GM23338 (cell line): ENCODE measurements at regions not wholly inside any gene's neighbourhood (a gene's known extent, or its start where the extent isn't known, plus 50 kb on each side); places are given as distances from the start of the nearest gene placed in this dataset.

ENCODE experiments used
- ATAC-seq: fragments of 200-7000 bp; cut with Tn5 transposase; 3 replicates; pipeline ENCODE4 v1.9.1; 2020
- DNase-seq: peaks from one replicate; pipeline ENCODE4 v3.0.0-alpha.2; 2015; ENCODE audit warnings: low spot score
- H2AFZ ChIP-seq: fragments of 200-600 bp; sonication (generic); 2 replicates; pipeline ENCODE4 v1.8.0; 2016; ENCODE audit warnings: antibody characterized with exemption, mild to moderate bottlenecking, moderate library complexity
- H3F3A ChIP-seq: fragments of 200-600 bp; sonication (generic); replicated peaks from 2 replicates; pipeline ENCODE4 v1.8.0; 2017; ENCODE audit warnings: antibody characterized with exemption, mixed run types, low read depth
- H3K27ac ChIP-seq: fragments of 200-600 bp; sonication (generic); 2 replicates; pipeline ENCODE4 v1.6.1; 2016; ENCODE audit warnings: low read depth
- H3K27me3 ChIP-seq: fragments of 200-600 bp; sonication (generic); 2 replicates; pipeline ENCODE4 v1.8.0; 2016; ENCODE audit warnings: mild to moderate bottlenecking, mixed run types, moderate library complexity; ENCODE audit not compliant: insufficient read depth
- H3K36me3 ChIP-seq: fragments of 200-600 bp; sonication (generic); 2 replicates; pipeline ENCODE4 v1.8.0; 2016; ENCODE audit warnings: mild to moderate bottlenecking; ENCODE audit not compliant: insufficient read depth
- H3K4me1 ChIP-seq: fragments of 200-600 bp; sonication (generic); 2 replicates; pipeline ENCODE4 v1.8.0; 2016; ENCODE audit warnings: mild to moderate bottlenecking, moderate library complexity; ENCODE audit not compliant: insufficient read depth
- H3K4me2 ChIP-seq: fragments of 200-600 bp; sonication (generic); 2 replicates; pipeline ENCODE4 v1.7.1; 2017; ENCODE audit warnings: mixed run types
- H3K4me3 ChIP-seq: fragments of 200-600 bp; sonication (generic); 2 replicates; pipeline ENCODE4 v1.6.1; 2016; ENCODE audit warnings: mixed run types
- H3K79me2 ChIP-seq: fragments of 200-600 bp; sonication (generic); replicated peaks from 2 replicates; pipeline ENCODE4 v1.8.0; 2017; ENCODE audit warnings: mild to moderate bottlenecking; ENCODE audit not compliant: insufficient read depth
- H3K9me2 ChIP-seq: fragments of 200-600 bp; sonication (generic); 2 replicates; pipeline ENCODE4 v1.8.0; 2017; ENCODE audit not compliant: insufficient read depth
- H4K20me1 ChIP-seq: fragments of 200-600 bp; sonication (generic); replicated peaks from 2 replicates; pipeline ENCODE4 v1.8.0; 2017; ENCODE audit warnings: mild to moderate bottlenecking; ENCODE audit not compliant: insufficient read depth
- H3K27ac Mint-ChIP-seq: 2 replicates; pipeline ENCODE4 v1.8.0; 2020; ENCODE audit warnings: inconsistent platforms, mild to moderate bottlenecking, moderate library complexity, mixed read lengths
- H3K27me3 Mint-ChIP-seq: 3 replicates; pipeline ENCODE4 v1.8.0; 2022; ENCODE audit warnings: low read depth, mild to moderate bottlenecking, moderate library complexity, mixed read lengths, inconsistent platforms; ENCODE audit not compliant: insufficient read depth, poor library complexity
- H3K36me3 Mint-ChIP-seq: 3 replicates; pipeline ENCODE4 v1.8.0; 2021; ENCODE audit warnings: low read depth, mild to moderate bottlenecking, inconsistent platforms, moderate library complexity, mixed read lengths
- H3K4me1 Mint-ChIP-seq: 3 replicates; pipeline ENCODE4 v1.8.0; 2020; ENCODE audit warnings: mild to moderate bottlenecking, inconsistent platforms, mixed read lengths
- H3K4me3 Mint-ChIP-seq: 3 replicates; pipeline ENCODE4 v1.8.0; 2021; ENCODE audit warnings: moderate library complexity, mild to moderate bottlenecking, inconsistent platforms, mixed read lengths
- H3K9me3 Mint-ChIP-seq: 3 replicates; pipeline ENCODE4 v1.8.0; 2020; ENCODE audit warnings: moderate library complexity, mild to moderate bottlenecking, inconsistent platforms, mixed read lengths
- STAT1 ChIP-seq: IDR thresholded peaks from one replicate; pipeline ENCODE4 v1.6.1; 2016; ENCODE audit warnings: antibody characterized with exemption; ENCODE audit not compliant: unreplicated experiment
- ZNF462 ChIP-seq: fragments of 250-450 bp; sonication (Bioruptor Pico); IDR thresholded peaks from 2 replicates; pipeline ENCODE4 v1.5.0; 2020; ENCODE audit warnings: mild to moderate bottlenecking, moderate library complexity
- TF ChIP-seq, protein P1 (sequence below), 2 experiments: fragments of 200-600 bp in 1 of 2; sonication (generic) in 1 of 2; conservative IDR thresholded peaks; 2 replicates each; pipeline versions ENCODE4 v1.5.1 to v1.6.1; 2016 to 2017; ENCODE audit warnings: antibody characterized with exemption in 2 of 2, low read depth in 2 of 2, mild to moderate bottlenecking in 2 of 2, moderate library complexity in 1 of 2

DNA sequence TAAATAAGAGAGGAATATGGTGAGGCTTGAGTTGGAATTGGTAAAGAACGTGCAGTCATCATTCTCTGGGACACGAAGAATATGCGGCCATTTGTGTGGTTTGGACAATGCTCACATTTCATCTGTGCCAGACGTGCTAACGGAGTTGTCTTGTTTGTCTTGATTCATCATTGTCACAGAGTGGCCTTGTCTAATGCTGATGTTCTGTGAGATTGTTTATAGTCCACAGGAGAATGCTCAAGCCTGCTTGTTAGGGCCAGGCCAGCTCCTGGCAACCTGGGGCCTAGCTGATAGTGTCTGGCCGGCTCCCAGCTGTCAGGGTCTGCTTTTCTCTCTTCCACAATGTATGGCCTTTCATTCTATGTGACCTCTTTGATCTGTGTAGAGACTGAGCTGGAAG, 384.7 kb downstream of the EDEM1 start:
- Mint-ChIP-seq H3K4me1 (no peaks in the 10 kb centered on the region), H3K27me3 (no peaks in the 10 kb centered on the region), H3K27ac (no peak overlapping the region), H3K36me3 (peaks cover 7% of the 10 kb centered on the region; the same call in 2 of the 3 replicates), H3K9me3 (peaks cover 79% of the 10 kb centered on the region), H3K4me3 (no peak overlapping the region)
- H2AFZ ChIP-seq, result no peak overlapping the region
- H3K9me2 ChIP-seq, result no peaks in the 10 kb centered on the region
- no peak overlapping the region for H3K27ac ChIP-seq
- H3K27me3 ChIP-seq, result peaks cover 2% of the 10 kb centered on the region; the same call in 1 of the 2 replicates
- H3K79me2 ChIP-seq, result no peaks in the 10 kb centered on the region
- H3K4me1 ChIP-seq, result no peaks in the 10 kb centered on the region
- no peaks in the 10 kb centered on the region for H4K20me1 ChIP-seq
- no peak for ATAC-seq
- H3K36me3 ChIP-seq, result peaks cover 9% of the 10 kb centered on the region
- H3F3A ChIP-seq, result no peaks in the 10 kb centered on the region
- H3K4me3 ChIP-seq, result no peak overlapping the region
- H3K4me2 ChIP-seq, result no peak overlapping the region
- no peak for DNase-seq
- TF ChIP-seq ZNF462 (CRISPR knock-in tag), result no peak

DNA sequence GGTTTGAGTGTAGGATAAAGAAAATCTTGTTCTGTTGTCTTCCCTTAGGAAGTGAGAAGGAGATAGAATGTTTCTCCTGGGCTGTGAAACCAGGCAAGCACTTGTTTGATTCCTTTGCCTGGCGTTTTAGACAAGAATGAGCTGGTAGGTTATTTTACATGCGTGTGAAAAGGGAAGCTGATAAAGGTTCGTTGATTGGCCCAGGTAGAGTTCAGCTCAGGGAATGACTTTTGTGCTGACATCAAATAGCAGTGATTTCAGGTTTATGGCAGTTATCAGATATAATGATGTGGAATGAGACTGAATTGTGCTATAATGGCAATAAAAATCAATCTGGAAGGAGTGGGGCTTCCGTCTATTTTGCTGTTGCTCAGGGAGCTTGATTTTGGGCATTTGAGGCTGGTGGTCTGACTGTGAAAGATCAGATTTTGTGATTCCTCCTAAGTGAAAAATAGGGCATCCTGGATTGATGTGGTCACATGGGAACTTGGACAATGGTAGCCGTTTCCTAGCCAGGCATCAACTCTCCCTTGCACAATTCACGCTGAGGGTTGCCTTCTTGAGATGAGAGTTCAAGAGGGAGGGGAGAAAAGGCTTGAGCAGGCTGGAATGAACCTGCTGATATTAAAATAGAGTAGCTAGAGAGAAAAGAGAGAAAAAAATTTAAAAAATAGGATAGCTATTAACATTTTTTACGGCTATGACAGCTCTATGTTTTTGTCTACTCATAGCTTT, 388.9 kb downstream of the EDEM1 start:
- H3K4me1 Mint-ChIP-seq, result no peaks in the 10 kb centered on the region
- H3K9me3 Mint-ChIP-seq, result peaks cover 87% of the 10 kb centered on the region
- no peak overlapping the region for H3K4me3 ChIP-seq
- no peak for ATAC-seq
- TF ChIP-seq, protein P1, sequence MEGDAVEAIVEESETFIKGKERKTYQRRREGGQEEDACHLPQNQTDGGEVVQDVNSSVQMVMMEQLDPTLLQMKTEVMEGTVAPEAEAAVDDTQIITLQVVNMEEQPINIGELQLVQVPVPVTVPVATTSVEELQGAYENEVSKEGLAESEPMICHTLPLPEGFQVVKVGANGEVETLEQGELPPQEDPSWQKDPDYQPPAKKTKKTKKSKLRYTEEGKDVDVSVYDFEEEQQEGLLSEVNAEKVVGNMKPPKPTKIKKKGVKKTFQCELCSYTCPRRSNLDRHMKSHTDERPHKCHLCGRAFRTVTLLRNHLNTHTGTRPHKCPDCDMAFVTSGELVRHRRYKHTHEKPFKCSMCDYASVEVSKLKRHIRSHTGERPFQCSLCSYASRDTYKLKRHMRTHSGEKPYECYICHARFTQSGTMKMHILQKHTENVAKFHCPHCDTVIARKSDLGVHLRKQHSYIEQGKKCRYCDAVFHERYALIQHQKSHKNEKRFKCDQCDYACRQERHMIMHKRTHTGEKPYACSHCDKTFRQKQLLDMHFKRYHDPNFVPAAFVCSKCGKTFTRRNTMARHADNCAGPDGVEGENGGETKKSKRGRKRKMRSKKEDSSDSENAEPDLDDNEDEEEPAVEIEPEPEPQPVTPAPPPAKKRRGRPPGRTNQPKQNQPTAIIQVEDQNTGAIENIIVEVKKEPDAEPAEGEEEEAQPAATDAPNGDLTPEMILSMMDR (conservative IDR thresholded peaks at IDR 0.05; ENCODE audit: low read depth in 2 of 2), result no peak
- no peak for TF ChIP-seq STAT1
- no peaks in the 10 kb centered on the region for H3K27me3 ChIP-seq
- no peaks in the 10 kb centered on the region for H3F3A ChIP-seq
- no peaks in the 10 kb centered on the region for H3K9me2 ChIP-seq
- no peak overlapping the region for H2AFZ ChIP-seq
- H3K27ac ChIP-seq, result no peak overlapping the region
- no peaks in the 10 kb centered on the region for H3K79me2 ChIP-seq
- H3K36me3 ChIP-seq, result no peaks in the 10 kb centered on the region; the same call in 1 of the 2 replicates
- no peak for DNase-seq
- H3K4me3 Mint-ChIP-seq, result no peak overlapping the region
- H3K27me3 Mint-ChIP-seq, result peaks cover 2% of the 10 kb centered on the region
- peaks cover 14% of the 10 kb centered on the region for H3K36me3 Mint-ChIP-seq
- no peaks in the 10 kb centered on the region for H4K20me1 ChIP-seq
- H3K4me1 ChIP-seq, result no peaks in the 10 kb centered on the region
- H3K27ac Mint-ChIP-seq, result no peak overlapping the region
- no peak overlapping the region for H3K4me2 ChIP-seq
